RWPE1 (cell line): ENCODE measurements at regions not wholly inside any gene's neighbourhood (a gene's known extent, or its start where the extent isn't known, plus 50 kb on each side); places are given as distances from the start of the nearest gene placed in this dataset.

Experiments used
- CTCF ChIA-PET: fragments of 350-600 bp; sonication (Branson Sonifier 250); formaldehyde crosslinking; extraction: SDS; loops from one replicate; lab custom pipeline; 2021; lab: Yijun Ruan, JAX
- POLR2A ChIA-PET: fragments of 400-600 bp; formaldehyde crosslinking; extraction: SDS; loops from one replicate; lab custom pipeline; 2020; ENCODE audit warnings: antibody characterized with exemption; ENCODE audit not compliant: low non-redundant PET; lab: Yijun Ruan, JAX
- DNase-seq: peaks from one replicate; pipeline ENCODE4 v3.0.0; 2012; ENCODE audit warnings: low spot score
- H3K27ac ChIP-seq: fragments of 450-650 bp; 2 replicates; pipeline ENCODE4 v1.5.1; 2017
- TF ChIP-seq, protein P1 (sequence below): fragments of 450-650 bp; conservative IDR thresholded peaks from 2 replicates; pipeline ENCODE4 v1.5.1; 2017; ENCODE audit warnings: low read depth, mild to moderate bottlenecking

DNA sequence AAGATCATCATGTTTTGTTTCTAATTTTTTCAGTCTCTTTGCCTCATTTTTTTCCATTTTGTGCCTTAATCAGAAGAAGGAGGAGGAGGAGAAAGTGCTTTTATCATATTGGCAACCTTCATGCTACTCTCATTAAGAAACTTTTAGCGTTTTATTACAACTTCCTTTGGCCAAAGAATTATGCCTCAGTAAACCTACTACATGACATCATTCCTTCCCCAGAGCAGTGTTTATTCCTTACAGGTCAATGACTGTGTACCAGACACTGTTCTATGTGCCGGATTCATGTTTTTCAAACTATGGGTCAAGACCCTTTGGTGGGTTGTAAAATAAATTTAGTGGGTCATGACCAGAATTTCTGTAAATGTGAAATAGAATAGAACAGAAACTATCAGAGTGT lies 110.4 kb downstream of the SLC30A10 start:
- ChIA-PET CTCF (no interaction called here), POLR2A (no interaction called here)
- H3K27ac ChIP-seq = no peak overlapping the region
- DNase-seq = no peak
- TF ChIP-seq, protein P1, sequence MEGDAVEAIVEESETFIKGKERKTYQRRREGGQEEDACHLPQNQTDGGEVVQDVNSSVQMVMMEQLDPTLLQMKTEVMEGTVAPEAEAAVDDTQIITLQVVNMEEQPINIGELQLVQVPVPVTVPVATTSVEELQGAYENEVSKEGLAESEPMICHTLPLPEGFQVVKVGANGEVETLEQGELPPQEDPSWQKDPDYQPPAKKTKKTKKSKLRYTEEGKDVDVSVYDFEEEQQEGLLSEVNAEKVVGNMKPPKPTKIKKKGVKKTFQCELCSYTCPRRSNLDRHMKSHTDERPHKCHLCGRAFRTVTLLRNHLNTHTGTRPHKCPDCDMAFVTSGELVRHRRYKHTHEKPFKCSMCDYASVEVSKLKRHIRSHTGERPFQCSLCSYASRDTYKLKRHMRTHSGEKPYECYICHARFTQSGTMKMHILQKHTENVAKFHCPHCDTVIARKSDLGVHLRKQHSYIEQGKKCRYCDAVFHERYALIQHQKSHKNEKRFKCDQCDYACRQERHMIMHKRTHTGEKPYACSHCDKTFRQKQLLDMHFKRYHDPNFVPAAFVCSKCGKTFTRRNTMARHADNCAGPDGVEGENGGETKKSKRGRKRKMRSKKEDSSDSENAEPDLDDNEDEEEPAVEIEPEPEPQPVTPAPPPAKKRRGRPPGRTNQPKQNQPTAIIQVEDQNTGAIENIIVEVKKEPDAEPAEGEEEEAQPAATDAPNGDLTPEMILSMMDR = no peak

DNA sequence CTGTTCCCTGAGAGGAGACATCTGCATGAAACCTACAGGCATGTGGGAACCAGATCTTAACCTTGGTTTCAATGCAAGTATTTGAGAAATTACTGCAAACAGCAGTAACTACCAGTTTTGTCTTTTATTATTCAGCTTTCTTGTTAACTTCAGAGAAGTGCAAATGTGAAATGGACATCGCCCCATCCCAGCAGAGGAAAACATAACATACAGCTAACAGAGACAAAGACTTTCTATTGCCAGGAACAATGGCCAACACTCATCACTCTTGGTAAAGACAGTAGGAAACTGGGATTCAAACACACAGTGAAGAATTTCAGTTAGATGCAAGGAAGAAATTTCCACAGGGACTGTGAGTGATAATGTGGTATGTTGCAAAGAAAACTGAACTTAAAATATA lies 115.1 kb downstream of the SLC30A10 start:
- no peak overlapping the region for H3K27ac ChIP-seq
- TF ChIP-seq, protein P1 = no peak
- POLR2A ChIA-PET = no interaction called here
- DNase-seq = no peak
- CTCF ChIA-PET = interaction anchor here (0.6 to 4.1 kb wide), 30 partner anchors 8 to 1485 kb away, joined by 3 to 25 read pairs (median 4); no protein-coding TSS in a partner anchor

DNA sequence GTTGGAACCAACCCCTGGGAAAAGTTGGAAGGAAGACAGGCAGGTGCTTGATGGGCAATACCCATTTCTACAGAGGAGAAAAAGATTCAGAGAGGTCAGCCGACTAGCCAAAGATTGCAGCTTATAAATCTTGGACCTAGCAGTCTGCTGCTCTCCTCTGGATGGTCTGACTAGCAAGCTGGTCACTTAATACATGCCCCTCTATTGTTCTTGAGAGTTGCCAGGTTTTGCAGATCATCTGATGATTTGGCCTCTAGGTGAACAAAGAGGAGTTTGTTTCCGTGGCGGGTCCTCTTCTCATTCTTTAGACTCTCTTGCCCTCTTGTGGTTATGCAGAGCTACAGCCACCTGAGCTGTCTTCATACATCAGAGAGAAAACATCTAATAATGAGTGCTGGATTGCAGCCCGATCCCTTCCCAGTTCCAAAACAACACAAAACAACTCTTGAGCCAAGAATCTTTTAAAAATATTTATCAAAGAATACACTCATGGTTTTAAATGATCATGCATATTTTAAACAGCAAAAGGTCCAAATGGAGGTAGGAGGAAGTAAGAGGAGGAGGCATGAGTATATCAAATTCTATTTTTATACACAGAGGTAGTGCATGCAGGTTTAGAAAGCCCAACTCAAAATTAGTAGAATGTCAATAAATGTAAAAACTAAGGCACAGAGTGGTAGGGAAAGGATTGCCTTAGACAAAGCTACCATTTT lies 115.7 kb downstream of the SLC30A10 start:
- ChIA-PET POLR2A (no interaction called here), CTCF (interaction anchor here (0.6 to 4.1 kb wide), 36 partner anchors 9 to 1484 kb away, joined by 3 to 25 read pairs (median 4); no protein-coding TSS in a partner anchor)
- TF ChIP-seq, protein P1 = peak; percentile 83
- H3K27ac ChIP-seq = no peak overlapping the region
- peak; percentile 94 for DNase-seq

DNA sequence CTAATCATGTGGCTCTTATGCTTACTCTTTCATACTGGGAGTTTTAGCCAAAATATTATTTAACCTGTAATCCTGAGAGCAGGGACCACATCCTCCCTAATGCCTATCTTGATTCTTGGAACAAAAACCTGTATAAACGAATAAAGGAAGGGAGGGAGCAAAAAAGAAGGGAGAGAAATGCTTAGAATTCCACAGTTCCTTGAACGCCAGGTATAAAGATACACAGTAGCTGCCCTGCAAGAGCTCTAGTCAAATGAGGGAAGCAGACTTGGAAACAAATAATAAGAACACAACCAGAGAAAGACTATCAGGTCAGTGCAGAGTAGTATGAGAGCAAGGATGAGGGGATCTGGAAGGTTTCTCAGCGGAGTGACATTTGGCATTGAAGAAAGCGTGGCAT lies 116.3 kb downstream of the SLC30A10 start:
- TF ChIP-seq, protein P1 = no peak
- DNase-seq = no peak
- H3K27ac ChIP-seq = no peak overlapping the region
- POLR2A ChIA-PET = no interaction called here
- CTCF ChIA-PET = interaction anchor here (0.6 to 4.1 kb wide), 22 partner anchors 18 to 1136 kb away, joined by 3 to 25 read pairs (median 4); no protein-coding TSS in a partner anchor

DNA sequence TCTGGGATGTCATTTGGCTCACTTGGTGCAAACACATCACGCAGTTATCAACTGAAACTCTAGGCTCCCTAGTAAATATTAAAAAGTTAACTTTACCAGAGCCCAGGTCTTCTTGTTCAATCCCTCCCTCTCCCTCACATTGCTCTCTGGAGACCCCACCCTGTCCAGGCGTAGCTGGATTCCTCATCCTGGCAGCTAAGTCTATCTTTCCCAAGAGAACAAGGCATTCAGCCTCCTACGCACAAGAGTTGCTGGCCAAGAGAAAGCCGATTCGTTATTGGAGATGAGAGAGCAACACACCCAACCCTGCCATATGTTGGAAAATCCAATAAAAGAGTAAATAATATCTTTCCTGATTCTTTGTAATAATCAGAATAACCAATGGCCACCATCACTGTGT lies 117.9 kb downstream of the SLC30A10 start:
- CTCF ChIA-PET = interaction anchor here (4.1 kb wide), 1 partner anchor 150 kb away, joined by 25 read pairs; no protein-coding TSS in a partner anchor
- DNase-seq = no peak
- TF ChIP-seq, protein P1 = no peak
- POLR2A ChIA-PET = no interaction called here
- no peak overlapping the region for H3K27ac ChIP-seq

DNA sequence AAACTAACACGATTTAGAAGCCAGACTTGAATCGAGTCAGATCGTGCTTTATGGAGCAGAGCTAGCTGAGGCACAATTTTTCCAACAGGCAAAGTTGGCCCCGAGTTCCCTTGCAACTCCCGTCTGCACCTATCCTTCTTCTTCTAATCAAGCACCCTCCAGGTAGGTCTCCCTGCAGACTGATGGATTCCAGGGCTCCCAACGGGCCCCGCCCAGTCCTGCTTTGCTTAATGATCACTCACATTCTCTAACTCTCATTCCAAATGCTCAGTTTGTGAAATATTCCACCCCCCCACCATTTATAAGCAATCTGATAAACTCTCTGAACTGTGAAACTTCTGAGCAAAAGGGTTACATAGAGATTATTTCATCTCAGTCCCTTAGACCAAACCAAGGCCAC lies 119.6 kb downstream of the SLC30A10 start:
- no peak for DNase-seq
- no peak overlapping the region for H3K27ac ChIP-seq
- ChIA-PET CTCF (interaction anchor here (0.5 to 0.6 kb wide), 3 partner anchors 60 to 137 kb away, joined by 3 read pairs; no protein-coding TSS in a partner anchor), POLR2A (no interaction called here)
- TF ChIP-seq, protein P1 = no peak
